Type B pancreatic cell (in vitro differentiated cells): ENCODE measurements at regions not wholly inside any gene's neighbourhood (a gene's known extent, or its start where the extent isn't known, plus 50 kb on each side); places are given as distances from the start of the nearest gene placed in this dataset.

ENCODE experiments used
- DNase-seq: peaks from one replicate; pipeline ENCODE4 v3.0.0; 2021; ENCODE audit warnings: mixed read lengths; ENCODE audit not compliant: unreplicated experiment; ENCODE audit errors: extremely low spot score
- H3K27ac Mint-ChIP-seq: 2 replicates; pipeline ENCODE4 v1.8.0; 2021; ENCODE audit warnings: mild to moderate bottlenecking, mixed read lengths
- H3K27me3 Mint-ChIP-seq: 2 replicates; pipeline ENCODE4 v1.8.0; 2021; ENCODE audit warnings: mixed read lengths
- H3K36me3 Mint-ChIP-seq: 2 replicates; pipeline ENCODE4 v1.8.0; 2021; ENCODE audit warnings: mixed read lengths
- H3K4me1 Mint-ChIP-seq: one replicate; pipeline ENCODE4 v1.8.0; 2021; ENCODE audit warnings: mixed read lengths; ENCODE audit not compliant: unreplicated experiment
- H3K4me3 Mint-ChIP-seq: 2 replicates; pipeline ENCODE4 v1.8.0; 2021; ENCODE audit warnings: mild to moderate bottlenecking, mixed read lengths
- H3K9me3 Mint-ChIP-seq: 2 replicates; pipeline ENCODE4 v1.8.0; 2021; ENCODE audit warnings: mixed read lengths
- CTCF ChIP-seq: fragments of 200-600 bp; sonication (generic); conservative IDR thresholded peaks from 2 replicates; pipeline ENCODE4 v1.5.0; 2021; ENCODE audit warnings: antibody characterized with exemption, mild to moderate bottlenecking

GRCh38 chr12:126558810-126559209, 1493.6 kb downstream of the AACS start:
- no peak for TF ChIP-seq CTCF

GRCh38 chr12:126567016-126567415, 1501.8 kb downstream of the AACS start:
- H3K27ac Mint-ChIP-seq, result no peak overlapping the region
- no peaks in the 10 kb centered on the region for H3K36me3 Mint-ChIP-seq
- no peak for TF ChIP-seq CTCF
- peaks cover 22% of the 10 kb centered on the region for H3K27me3 Mint-ChIP-seq
- H3K9me3 Mint-ChIP-seq, result no peaks in the 10 kb centered on the region
- H3K4me1 Mint-ChIP-seq, result no peaks in the 10 kb centered on the region
- H3K4me3 Mint-ChIP-seq, result no peak overlapping the region
- DNase-seq, result no peak

More at GRCh38 chr12:126558810-126559209, 1493.6 kb downstream of the AACS start:
- DNase-seq, result no peak
- Mint-ChIP-seq H3K36me3 (no peaks in the 10 kb centered on the region), H3K4me3 (no peak overlapping the region), H3K9me3 (no peaks in the 10 kb centered on the region), H3K27ac (no peak overlapping the region), H3K27me3 (peaks cover 26% of the 10 kb centered on the region), H3K4me1 (no peaks in the 10 kb centered on the region)

GRCh38 chr12:126569706-126570105, 1504.5 kb downstream of the AACS start:
- no peak for TF ChIP-seq CTCF
- no peak overlapping the region for H3K4me3 Mint-ChIP-seq
- H3K27me3 Mint-ChIP-seq, result peaks cover 9% of the 10 kb centered on the region
- no peaks in the 10 kb centered on the region for H3K4me1 Mint-ChIP-seq
- no peaks in the 10 kb centered on the region for H3K36me3 Mint-ChIP-seq
- no peak overlapping the region for H3K27ac Mint-ChIP-seq
- no peak for DNase-seq
- no peaks in the 10 kb centered on the region for H3K9me3 Mint-ChIP-seq

DNA sequence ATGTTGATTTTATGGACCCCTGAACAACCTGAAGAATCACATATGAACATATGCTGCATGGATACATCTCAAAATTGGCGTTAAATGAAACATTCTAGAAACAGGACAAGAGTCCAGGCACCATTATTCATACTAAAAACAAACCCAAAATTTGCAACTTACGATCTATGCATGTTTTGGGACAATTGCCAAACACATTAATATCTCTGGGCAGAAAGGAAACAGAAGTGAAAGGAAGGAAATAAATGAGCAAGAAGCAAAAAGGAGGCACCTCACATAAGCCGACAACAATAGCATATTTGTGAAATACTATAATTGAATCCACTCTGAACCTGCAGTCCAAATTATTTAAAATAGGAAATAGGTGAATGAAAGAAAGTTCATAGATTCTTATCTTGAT, 1505.3 kb downstream of the AACS start:
- Mint-ChIP-seq H3K27ac (no peak overlapping the region), H3K36me3 (no peaks in the 10 kb centered on the region), H3K27me3 (peaks cover 6% of the 10 kb centered on the region), H3K9me3 (no peaks in the 10 kb centered on the region), H3K4me3 (no peak overlapping the region), H3K4me1 (no peaks in the 10 kb centered on the region)
- DNase-seq, result no peak
- no peak for TF ChIP-seq CTCF

DNA sequence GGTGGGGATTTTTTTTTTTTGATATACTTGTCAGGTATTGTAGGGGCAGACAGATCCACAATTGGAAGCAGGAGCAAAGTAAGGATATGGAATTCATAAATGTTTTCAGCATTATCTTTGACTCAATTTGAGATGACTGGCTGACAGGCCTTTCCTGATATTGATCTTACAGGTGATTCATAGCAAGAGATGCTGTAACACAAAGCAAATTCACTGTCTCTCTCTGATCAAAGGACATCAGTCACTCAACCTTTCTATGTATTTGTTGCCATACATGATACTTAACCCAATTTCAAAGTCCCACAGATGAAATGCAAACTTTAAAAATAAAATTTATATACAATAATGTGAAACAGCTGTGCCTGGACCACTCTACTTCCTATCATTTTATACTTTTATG, 1506.9 kb downstream of the AACS start:
- H3K27ac Mint-ChIP-seq, result no peak overlapping the region
- H3K4me3 Mint-ChIP-seq, result no peak overlapping the region
- no peaks in the 10 kb centered on the region for H3K4me1 Mint-ChIP-seq
- H3K9me3 Mint-ChIP-seq, result no peaks in the 10 kb centered on the region
- no peak for TF ChIP-seq CTCF
- no peaks in the 10 kb centered on the region for H3K36me3 Mint-ChIP-seq
- no peak for DNase-seq
- peaks cover 10% of the 10 kb centered on the region for H3K27me3 Mint-ChIP-seq

GRCh38 chr12:126581655-126582054, 1516.4 kb downstream of the AACS start:
- Mint-ChIP-seq H3K27ac (no peak overlapping the region), H3K4me1 (no peaks in the 10 kb centered on the region), H3K9me3 (no peaks in the 10 kb centered on the region), H3K27me3 (peaks cover 2% of the 10 kb centered on the region), H3K4me3 (no peak overlapping the region), H3K36me3 (no peaks in the 10 kb centered on the region)
- no peak for TF ChIP-seq CTCF
- DNase-seq, result no peak
